MM.1S (cell line): ENCODE measurements at regions not wholly inside any gene's neighbourhood (a gene's known extent, or its start where the extent isn't known, plus 50 kb on each side); places are given as distances from the start of the nearest gene placed in this dataset.

ENCODE experiments used
- DNase-seq: peaks from one replicate; pipeline ENCODE4 v3.0.0-alpha.2; 2015
- H2AFZ ChIP-seq: fragments of 300-600 bp; sonication (generic); 2 replicates; pipeline ENCODE4 v1.6.0; 2016; ENCODE audit warnings: antibody characterized with exemption, low read length
- H3F3A ChIP-seq: fragments of 300-600 bp; sonication (generic); 2 replicates; pipeline ENCODE4 v1.6.1; 2016; ENCODE audit warnings: mild to moderate bottlenecking, antibody characterized with exemption, low read length, moderate library complexity, mixed read lengths; ENCODE audit not compliant: insufficient read depth
- H3K27ac ChIP-seq: fragments of 300-600 bp; sonication (generic); 2 replicates; pipeline ENCODE4 v1.5.1; 2016; ENCODE audit warnings: mild to moderate bottlenecking, low read length
- H3K27me3 ChIP-seq: fragments of 300-600 bp; sonication (generic); replicated peaks from 2 replicates; pipeline ENCODE4 v1.6.0; 2016; ENCODE audit warnings: low read length; ENCODE audit not compliant: insufficient read depth
- H3K36me3 ChIP-seq: fragments of 300-600 bp; sonication (generic); replicated peaks from 2 replicates; pipeline ENCODE4 v1.6.1; 2016; ENCODE audit warnings: mild to moderate bottlenecking, low read length, mixed read lengths; ENCODE audit not compliant: insufficient read depth
- H3K4me1 ChIP-seq: fragments of 300-600 bp; sonication (generic); 2 replicates; pipeline ENCODE4 v1.6.1; 2016; ENCODE audit warnings: low read length, mixed read lengths
- H3K4me2 ChIP-seq: fragments of 300-600 bp; sonication (generic); 2 replicates; pipeline ENCODE4 v1.6.0; 2016; ENCODE audit warnings: low read depth, low read length
- H3K4me3 ChIP-seq: fragments of 300-600 bp; sonication (generic); 2 replicates; pipeline ENCODE4 v1.5.1; 2016; ENCODE audit warnings: low read length, mixed read lengths
- H3K79me2 ChIP-seq: fragments of 300-600 bp; sonication (generic); 2 replicates; pipeline ENCODE4 v1.6.1; 2016; ENCODE audit warnings: mixed run types, low read length, mixed read lengths
- H3K9ac ChIP-seq: fragments of 300-600 bp; sonication (generic); 2 replicates; pipeline ENCODE4 v1.6.1; 2016; ENCODE audit warnings: low read length, mixed read lengths
- H3K9me2 ChIP-seq: fragments of 300-600 bp; sonication (generic); replicated peaks from 2 replicates; pipeline ENCODE4 v1.6.1; 2016; ENCODE audit warnings: mild to moderate bottlenecking, low read length, mixed read lengths; ENCODE audit not compliant: insufficient read depth
- H3K9me3 ChIP-seq: fragments of 300-600 bp; sonication (generic); replicated peaks from 2 replicates; pipeline ENCODE4 v1.6.1; 2016; ENCODE audit warnings: mild to moderate bottlenecking, low read length, mixed read lengths; ENCODE audit not compliant: insufficient read depth
- H4K20me1 ChIP-seq: fragments of 300-600 bp; sonication (generic); 2 replicates; pipeline ENCODE4 v1.6.1; 2016; ENCODE audit warnings: mild to moderate bottlenecking, low read length, moderate library complexity, mixed read lengths; ENCODE audit not compliant: insufficient read depth
- EZH2 ChIP-seq: fragments of 300-600 bp; sonication (generic); optimal IDR thresholded peaks from 2 replicates; pipeline ENCODE3; 2017; ENCODE audit warnings: low read depth, mild to moderate bottlenecking, antibody characterized with exemption, low read length, mixed read lengths
- EZH2phosphoT487 ChIP-seq: fragments of 300-600 bp; sonication (generic); IDR thresholded peaks from 2 replicates; pipeline ENCODE4 v1.6.1; 2018; ENCODE audit warnings: antibody characterized with exemption, low read length
- TF ChIP-seq, protein P1 (sequence below): fragments of 300-600 bp; sonication (generic); IDR thresholded peaks from 2 replicates; pipeline ENCODE4 v1.5.1; 2016; ENCODE audit warnings: antibody characterized with exemption, low read length, mixed read lengths

DNA sequence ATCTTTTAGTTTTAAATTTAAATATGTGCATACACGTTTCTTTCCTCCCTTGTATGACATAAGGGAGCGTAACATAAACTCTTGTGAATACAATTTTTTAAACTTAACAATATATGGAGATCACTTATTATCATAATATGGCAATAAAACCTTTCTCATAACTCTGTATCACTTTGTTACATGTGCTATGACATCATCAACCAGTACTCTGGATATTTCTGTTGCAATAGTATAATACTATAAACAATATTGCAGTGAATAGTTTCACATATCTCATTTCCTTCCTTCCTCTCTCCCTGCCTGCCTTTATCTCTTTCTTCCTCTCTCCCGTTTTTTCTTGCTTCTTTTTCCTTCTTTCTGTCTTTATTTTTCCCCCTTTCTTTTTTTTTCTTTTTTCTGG lies 1278.0 kb upstream of the CNTN5 start:
- no peak for DNase-seq
- no peaks in the 10 kb centered on the region for H4K20me1 ChIP-seq
- H3K36me3 ChIP-seq: no peaks in the 10 kb centered on the region

DNA sequence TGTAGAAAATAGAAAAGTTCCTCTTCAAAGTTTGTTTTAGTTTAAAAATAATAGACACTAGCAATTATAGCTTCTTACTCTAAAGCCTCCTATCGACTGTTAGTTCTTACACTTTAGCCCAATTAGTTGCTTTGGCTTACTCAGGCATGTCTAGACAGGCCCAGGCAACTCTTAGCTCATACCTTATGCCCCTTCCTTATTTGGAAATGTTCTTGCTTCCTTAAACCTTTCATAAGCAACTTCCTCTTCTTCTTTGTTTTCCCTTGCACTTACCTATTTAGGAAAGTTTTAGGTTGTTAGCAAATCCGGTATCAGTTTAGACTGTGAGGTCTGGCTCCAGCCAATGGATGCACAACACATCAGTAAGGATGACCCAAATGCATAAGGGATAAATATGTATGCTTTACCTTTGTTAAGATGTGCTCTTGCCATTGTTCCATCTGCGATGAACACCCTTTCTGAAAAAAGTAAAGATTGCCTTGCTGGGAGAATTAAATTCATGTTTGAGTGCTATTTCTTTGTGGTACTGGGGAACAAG lies 1277.5 kb upstream of the CNTN5 start:
- H3K4me1 ChIP-seq: no peaks in the 10 kb centered on the region
- H3K9me3 ChIP-seq: no peaks in the 10 kb centered on the region
- H3K4me2 ChIP-seq: no peak overlapping the region
- DNase-seq: no peak
- no peak for TF ChIP-seq EZH2
- TF ChIP-seq, protein P1, sequence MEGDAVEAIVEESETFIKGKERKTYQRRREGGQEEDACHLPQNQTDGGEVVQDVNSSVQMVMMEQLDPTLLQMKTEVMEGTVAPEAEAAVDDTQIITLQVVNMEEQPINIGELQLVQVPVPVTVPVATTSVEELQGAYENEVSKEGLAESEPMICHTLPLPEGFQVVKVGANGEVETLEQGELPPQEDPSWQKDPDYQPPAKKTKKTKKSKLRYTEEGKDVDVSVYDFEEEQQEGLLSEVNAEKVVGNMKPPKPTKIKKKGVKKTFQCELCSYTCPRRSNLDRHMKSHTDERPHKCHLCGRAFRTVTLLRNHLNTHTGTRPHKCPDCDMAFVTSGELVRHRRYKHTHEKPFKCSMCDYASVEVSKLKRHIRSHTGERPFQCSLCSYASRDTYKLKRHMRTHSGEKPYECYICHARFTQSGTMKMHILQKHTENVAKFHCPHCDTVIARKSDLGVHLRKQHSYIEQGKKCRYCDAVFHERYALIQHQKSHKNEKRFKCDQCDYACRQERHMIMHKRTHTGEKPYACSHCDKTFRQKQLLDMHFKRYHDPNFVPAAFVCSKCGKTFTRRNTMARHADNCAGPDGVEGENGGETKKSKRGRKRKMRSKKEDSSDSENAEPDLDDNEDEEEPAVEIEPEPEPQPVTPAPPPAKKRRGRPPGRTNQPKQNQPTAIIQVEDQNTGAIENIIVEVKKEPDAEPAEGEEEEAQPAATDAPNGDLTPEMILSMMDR: no peak
- no peak for TF ChIP-seq EZH2phosphoT487
- H3K9me2 ChIP-seq: no peaks in the 10 kb centered on the region
- H3K27ac ChIP-seq: no peak overlapping the region
- H3F3A ChIP-seq: no peaks in the 10 kb centered on the region
- no peaks in the 10 kb centered on the region for H3K79me2 ChIP-seq
- no peak overlapping the region for H3K4me3 ChIP-seq
- no peak overlapping the region for H3K9ac ChIP-seq
- H3K36me3 ChIP-seq: no peaks in the 10 kb centered on the region
- H3K27me3 ChIP-seq: no peaks in the 10 kb centered on the region
- H2AFZ ChIP-seq: no peak overlapping the region
- no peaks in the 10 kb centered on the region for H4K20me1 ChIP-seq

More for the DNA sequence above, 1278.0 kb upstream of the CNTN5 start:
- H3K9me2 ChIP-seq: no peaks in the 10 kb centered on the region
- no peaks in the 10 kb centered on the region for H3K79me2 ChIP-seq
- H3K4me3 ChIP-seq: no peak overlapping the region
- no peaks in the 10 kb centered on the region for H3F3A ChIP-seq
- H3K4me2 ChIP-seq: no peak overlapping the region
- no peak overlapping the region for H2AFZ ChIP-seq
- H3K27me3 ChIP-seq: no peaks in the 10 kb centered on the region
- H3K9ac ChIP-seq: no peak overlapping the region
- TF ChIP-seq, protein P1: no peak
- no peak for TF ChIP-seq EZH2
- H3K4me1 ChIP-seq: no peaks in the 10 kb centered on the region
- no peak overlapping the region for H3K27ac ChIP-seq
- no peaks in the 10 kb centered on the region for H3K9me3 ChIP-seq

DNA sequence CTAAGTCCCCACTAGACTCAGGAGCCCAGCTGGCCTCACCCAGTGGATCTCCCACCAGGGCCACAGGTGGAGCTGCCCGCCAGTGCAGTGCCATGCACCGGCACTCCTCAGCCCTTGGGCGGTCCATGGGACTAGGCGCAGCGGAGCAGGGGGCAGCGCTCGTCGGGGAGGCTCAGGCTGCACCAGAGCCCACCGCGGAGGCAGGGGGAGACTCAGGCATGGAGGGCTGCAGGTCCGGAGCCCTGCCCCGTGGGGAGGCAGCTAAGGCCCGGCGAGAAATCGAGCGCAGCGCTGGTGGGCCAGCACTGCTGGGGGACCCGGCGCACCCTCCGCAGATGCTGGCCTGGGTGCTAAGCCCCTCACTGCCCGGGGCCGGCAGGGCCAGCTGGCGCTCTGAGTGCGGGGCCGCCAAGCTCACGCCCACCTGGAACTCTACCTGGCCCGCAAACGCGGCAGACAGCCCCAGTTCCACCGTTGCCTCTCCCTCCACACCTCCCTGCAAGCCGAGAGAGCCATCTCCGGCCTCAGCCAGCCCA lies 1275.2 kb upstream of the CNTN5 start:
- TF ChIP-seq EZH2 (no peak), EZH2phosphoT487 (no peak)
- TF ChIP-seq, protein P1: no peak
- no peaks in the 10 kb centered on the region for H3K9me3 ChIP-seq
- no peak overlapping the region for H3K9ac ChIP-seq
- H3K27me3 ChIP-seq: no peaks in the 10 kb centered on the region
- H4K20me1 ChIP-seq: no peaks in the 10 kb centered on the region
- H3K4me3 ChIP-seq: no peak overlapping the region
- no peak overlapping the region for H2AFZ ChIP-seq
- H3K9me2 ChIP-seq: no peaks in the 10 kb centered on the region
- H3K4me2 ChIP-seq: no peak overlapping the region
- no peaks in the 10 kb centered on the region for H3F3A ChIP-seq
- no peak for DNase-seq
- H3K27ac ChIP-seq: no peak overlapping the region
- H3K79me2 ChIP-seq: no peaks in the 10 kb centered on the region
- H3K36me3 ChIP-seq: no peaks in the 10 kb centered on the region
- no peaks in the 10 kb centered on the region for H3K4me1 ChIP-seq
